GM21381 (cell line): ENCODE measurements at regions not wholly inside any gene's neighbourhood (a gene's known extent, or its start where the extent isn't known, plus 50 kb on each side); places are given as distances from the start of the nearest gene placed in this dataset.
"Not testable (repeated sequence)": the region's sequence is repeated elsewhere in the genome, so short reads cannot be mapped to it uniquely, and the experiment has no call there.

ENCODE experiments used
- ATAC-seq: cut with Tn5 transposase; IDR thresholded peaks from one replicate; pipeline ENCODE4 v1.9.1; 2021; ENCODE audit warnings: mild to moderate bottlenecking, moderate library complexity; ENCODE audit not compliant: unreplicated experiment

DNA sequence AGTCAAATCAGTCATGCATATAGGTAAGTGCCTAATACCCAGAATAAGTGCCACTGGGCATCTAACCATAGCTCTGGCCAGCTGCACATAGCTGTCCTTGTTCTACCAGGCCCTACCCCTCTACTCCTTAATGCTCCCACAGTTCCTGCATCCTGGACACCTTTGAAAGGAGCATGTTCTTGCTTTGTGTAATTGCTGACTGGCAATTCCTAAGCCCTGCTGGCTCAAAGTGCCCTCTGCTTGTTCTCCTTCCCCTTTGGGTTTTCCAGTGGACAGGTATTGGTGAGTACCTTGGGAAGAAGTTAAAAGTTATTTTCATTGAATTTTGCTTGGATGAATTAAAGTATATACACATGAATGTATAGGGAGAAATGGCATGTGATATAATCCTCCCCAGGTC, 516.4 kb downstream of the ETNK1 start:
- no peak for ATAC-seq

DNA sequence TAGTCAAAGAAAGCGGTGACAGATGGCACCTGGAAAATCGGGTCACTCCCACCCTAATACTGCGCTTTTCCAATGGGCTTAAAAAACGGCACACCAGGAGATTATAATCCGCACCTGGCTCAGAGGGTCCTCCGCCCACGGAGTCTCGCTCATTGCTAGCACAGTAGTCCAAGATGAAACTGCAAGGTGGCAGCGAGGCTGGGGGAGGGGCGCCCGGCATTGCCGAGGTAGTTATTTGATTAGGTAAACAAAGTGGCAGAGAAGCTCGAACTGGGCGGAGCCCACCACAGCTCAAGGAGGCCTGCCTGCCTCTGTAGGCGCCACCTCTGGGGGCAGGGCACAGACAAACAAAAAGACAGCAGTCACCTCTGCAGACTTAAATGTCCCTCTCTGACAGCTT, 521.1 kb downstream of the ETNK1 start:
- not testable (repeated sequence) for ATAC-seq

DNA sequence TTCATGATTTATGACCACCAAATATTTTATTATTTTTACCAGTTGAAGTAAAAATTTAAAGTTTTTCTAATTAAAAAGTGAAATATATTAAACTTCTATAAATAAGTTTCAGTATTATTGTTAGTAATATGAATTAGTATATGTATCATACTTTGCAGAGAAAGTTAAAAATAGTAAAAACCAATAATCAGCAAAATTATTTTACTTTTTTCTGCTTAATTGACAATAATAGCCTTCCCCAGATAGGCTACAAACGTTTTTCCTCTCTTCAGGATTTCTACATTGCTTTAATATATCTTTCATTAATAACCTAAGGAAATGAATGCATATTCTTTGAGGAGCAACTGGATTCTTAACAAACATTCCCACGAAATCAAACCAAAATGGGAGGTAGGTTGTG, 543.5 kb downstream of the ETNK1 start:
- ATAC-seq = no peak

DNA sequence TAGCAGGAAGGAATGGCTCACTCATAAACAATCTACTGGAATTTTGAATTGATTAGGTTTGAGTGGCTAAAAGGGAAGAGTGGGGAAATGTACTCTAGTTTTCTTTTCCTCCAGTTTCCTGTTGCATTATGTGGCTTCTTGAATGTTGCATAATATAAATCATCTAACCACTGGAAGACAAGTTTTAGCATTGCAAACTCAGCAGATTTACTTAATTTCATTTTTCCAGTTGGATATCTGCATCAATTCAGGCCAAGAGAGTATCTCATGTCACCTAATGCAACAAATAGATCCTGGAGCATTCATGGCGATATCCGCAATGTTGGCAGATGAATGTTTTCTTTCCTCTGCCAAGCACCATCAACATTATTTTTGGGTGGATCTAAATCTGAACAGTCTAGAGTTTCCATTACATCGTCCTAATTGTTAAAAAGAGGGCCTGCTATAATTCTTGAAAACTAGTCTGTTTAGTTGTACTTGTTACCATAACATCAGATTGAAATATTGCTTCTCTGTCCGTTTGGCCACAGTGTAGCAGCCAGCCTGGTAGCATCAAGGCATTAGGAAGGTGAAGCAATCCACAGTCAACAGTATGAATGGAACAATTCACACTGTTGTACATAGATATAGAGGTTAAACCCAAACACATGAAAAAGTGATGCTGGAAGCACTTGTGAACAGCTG, 544.2 kb downstream of the ETNK1 start:
- no peak for ATAC-seq

DNA sequence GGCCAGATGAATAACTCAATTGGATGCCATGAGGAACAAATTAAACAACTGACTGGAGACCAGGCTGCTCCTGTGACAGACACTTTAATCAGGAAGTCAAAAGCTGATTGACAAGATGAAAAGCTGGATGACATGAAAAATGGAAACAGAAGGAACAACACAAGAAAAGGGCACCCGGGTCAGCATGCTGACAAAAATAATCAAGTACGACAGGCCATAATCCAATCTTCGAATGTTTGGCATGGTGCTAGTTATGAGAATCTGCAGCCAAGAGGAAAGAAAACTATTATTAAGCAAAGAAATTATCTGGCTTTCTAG, 544.7 kb downstream of the ETNK1 start:
- ATAC-seq = no peak

DNA sequence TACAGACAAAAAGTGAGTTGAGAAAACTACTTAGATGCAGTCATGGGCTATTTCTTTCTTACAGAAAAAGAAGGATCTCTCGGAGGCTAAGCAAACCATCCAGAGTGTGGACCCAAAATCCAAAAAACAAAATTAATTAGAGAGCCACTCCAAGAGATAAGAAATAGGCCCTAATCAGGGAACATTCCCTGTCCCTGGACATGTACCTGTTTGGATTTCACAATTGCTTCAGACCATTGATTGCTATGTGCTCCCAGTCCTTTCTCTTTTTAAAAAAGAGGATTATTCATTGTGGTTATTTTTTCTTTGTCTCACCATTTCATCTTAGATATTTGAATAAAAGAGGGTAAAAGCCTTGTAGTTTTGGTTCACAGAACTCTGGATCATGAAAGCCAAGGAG, 549.9 kb downstream of the ETNK1 start:
- ATAC-seq = no peak

DNA sequence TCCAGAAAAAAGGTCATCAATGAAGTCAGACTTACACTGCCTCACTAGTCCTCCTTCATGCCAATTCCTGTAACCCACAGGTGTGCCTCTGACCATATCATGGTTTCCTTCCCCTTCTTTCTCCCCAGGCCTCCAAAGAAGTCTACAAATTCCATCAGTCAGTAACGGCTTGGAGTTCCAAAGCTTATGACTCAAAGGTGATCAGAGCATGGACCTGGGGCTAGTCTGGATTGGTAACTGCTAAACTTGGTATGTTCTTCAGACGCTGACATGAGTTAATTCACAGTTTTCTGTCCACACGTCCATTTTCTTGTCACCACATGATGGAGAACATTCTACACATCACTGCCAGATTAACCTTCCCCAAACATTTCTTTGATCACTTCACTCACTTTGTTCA, 560.4 kb downstream of the ETNK1 start:
- no peak for ATAC-seq

DNA sequence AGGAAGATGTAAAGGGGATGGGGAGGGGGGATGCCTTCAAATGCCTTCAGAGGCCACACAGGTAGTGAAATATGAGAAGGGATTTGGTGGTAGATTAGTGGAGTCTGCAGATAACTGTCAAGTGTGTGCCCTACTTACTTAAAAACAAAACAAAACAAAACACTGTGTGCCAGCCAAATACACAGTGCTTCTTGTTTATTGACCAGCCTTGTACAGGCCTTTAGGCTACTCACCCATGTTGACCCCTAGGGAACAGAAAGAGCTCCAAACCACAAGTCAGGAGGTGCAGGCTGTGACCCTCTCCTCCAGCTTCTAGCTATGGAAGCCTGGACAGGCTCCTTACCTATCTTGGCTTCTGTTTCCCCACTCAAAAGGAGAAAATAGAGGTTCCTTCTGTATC, 562.0 kb downstream of the ETNK1 start:
- ATAC-seq = no peak

DNA sequence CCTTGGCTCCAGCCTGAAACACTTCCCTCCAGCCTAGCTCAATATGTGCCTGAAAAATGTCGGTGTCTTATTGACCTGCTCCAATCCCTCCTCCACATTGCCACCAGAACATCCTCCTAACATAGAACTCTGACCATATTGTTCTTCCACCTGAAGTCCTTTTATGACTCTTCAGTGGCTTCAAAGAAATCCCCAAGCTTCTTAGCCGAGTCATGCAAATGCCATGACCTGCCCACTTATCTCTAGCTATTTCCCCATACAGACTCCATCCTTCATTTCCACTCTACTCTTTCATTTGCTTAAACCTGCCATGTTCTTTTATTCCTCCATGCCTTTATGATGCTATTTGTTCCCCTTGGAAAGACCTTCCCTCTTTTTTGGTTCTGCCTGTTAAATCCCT, 568.6 kb downstream of the ETNK1 start:
- no peak for ATAC-seq

DNA sequence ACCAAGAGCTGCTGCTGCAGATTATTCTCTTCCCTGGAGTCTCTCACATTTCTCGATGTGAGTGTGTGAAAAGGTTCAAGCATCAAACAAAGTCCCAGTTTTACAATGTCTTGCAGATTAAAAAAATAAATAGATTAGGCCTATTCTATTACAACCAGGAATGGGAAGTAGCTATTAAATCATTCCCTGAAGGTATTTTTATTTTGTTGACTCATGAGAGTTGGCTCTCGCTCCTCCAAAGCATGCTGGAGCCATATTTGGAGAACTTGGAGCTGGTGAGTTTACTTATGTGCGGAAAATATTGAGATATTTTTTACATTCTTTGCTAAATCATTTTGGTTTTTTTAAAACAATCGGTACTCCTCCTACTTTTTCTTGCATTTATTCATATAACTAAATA, 572.3 kb downstream of the ETNK1 start:
- ATAC-seq = no peak

DNA sequence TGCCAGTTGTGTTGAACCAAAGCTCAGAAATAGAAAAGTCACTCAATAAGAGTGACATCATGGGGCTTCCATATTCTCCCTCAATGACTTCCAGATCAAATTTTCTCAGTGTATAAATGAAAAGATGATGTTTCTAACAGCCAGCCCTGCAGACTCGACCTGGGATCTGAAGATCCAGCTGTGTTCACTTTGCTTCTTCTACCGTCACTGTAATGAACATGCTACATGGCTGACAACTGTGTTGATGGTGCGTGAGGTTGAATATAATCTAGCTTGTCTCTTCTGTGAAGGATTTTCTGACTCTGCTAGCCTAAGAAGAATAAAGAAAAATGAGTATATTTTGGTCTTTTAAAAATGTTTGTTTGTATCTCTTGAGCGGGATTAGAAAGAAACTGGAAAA, 577.8 kb downstream of the ETNK1 start:
- ATAC-seq = no peak

DNA sequence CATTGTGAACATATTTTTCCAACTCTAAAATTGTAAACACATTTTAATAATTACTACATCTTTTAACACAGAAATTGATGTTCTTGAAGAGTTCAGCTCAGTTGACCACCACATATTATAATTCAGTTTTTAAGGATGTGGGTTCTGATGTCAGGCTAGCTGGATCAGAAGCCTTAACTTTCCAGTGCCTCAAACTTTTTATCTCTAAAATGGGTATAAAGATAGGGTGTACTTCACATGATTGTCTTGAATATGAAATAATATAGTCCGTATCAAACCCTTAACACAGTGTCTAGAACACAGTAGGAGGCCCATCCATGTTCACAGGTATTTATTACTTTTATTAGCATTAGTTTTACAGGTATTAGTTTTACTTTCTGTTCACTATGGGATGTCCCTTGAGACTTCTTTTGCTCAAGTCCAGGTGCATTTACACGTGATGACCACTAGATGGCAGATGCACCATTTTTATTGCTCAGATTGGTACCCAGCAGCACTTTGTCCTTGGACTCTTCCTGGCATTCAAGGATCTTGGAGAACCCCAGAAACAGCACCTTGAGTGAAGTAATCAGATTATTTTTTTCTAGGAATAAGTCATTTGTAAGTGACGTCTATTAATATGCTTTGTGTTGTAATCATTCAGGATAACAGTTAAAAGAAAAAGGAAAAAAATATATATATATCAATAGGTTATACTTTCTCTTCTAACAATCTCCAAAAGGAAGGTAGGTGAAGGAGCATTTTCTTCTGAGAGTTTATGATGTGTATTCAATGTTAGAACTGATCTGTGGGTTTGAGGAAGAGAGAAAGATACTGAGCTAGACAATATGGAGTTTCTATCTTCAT, 580.2 kb downstream of the ETNK1 start:
- ATAC-seq = peak; percentile 77

DNA sequence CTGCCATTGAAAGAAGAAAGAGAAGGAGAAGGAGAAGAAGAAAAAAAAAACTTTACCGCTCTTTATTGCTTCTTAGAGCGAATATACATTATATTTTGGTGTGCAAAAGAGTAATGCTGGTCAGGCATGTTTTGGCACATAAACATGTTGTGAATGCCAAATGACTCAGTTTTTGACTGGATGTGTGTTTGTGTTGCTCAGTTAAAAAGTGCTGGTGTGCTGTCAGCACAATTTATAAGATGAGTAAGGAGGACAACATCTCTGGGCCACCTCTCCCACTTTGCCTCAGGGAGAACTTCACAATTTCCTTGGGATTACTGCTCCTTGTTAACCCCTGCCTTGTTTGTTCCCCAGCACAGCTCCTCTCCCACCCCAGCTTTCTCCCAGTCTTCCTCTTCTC, 584.8 kb downstream of the ETNK1 start:
- ATAC-seq = no peak

DNA sequence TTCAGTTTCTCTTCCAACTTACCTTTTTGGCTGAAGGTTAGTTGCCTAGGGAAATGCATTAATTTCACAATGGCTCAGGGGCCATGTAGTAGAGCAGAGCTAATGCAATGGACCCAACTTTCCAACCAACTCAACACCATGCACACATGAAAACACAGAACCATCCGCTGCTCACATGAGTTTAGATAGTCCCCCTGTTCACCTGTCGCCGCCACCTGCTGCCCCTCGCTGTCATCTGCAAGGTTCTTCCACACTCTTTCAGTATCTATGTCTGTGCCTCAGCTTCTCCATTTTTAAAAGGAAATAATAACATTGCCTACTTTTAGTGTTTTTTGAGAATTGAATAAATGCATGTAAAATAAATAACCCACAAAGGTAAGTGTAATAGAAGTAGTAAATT, 585.6 kb downstream of the ETNK1 start:
- no peak for ATAC-seq

DNA sequence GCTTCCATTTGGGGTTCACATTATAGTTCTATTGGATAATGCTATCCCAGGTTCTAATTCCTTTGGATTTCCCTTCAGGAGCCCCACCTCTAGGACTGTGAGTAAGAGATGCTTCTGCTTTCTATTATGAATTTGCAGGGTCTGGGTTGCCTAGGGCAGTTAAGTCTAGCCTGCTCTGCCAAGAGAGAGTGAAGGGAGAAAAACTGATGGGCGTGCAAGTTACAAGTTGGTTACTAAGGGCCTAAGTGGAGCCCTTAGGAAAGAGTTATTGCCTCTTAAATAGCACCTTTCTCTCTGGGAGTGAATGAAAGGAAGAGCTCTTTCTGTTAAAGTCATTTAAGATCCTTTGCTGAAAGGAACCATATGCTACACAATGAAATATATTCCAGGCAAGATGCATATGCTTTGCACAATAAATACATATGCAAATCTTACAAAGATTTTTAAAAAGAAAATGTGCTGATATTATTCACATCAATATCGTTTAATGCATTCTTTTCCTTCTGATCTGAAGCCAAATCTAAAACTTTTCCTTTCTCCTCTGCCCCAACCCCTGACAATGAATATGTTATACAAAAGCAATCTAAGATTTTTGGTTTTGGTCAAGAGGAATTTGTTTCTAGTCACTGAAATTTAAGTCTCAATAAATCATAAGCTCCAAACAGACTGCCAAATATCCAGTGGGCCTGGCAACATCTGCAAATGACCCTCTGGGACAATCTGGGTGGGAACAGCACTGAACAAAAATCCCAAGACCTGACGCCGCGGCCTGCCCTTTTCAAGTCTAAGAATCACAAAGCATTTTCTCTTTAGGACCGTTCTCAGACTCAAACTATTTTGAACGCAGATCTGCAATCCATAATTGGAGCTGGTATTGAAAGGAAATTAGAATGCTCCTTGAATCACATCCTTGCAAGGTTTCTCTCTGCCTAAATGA, 586.7 kb downstream of the ETNK1 start:
- no peak for ATAC-seq

DNA sequence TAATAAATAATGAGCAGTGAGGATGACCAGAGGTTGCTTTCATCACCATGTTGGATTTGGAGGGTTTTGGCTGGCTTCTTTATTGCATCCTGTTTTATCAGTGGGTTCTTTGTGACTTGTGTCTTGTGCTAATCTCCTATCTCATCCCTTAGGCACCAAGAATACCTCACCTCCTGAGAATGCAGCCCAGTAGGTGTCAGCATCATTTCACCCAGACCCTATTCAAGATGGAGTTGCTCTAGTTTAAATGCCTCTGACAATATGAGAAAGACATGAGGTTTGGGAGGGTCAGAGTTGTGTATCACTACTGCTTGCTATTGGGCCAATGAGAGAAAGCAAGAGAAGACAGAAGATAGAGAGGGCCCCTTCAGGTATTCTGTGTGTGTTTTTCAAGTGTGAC, 592.2 kb downstream of the ETNK1 start:
- ATAC-seq = no peak

DNA sequence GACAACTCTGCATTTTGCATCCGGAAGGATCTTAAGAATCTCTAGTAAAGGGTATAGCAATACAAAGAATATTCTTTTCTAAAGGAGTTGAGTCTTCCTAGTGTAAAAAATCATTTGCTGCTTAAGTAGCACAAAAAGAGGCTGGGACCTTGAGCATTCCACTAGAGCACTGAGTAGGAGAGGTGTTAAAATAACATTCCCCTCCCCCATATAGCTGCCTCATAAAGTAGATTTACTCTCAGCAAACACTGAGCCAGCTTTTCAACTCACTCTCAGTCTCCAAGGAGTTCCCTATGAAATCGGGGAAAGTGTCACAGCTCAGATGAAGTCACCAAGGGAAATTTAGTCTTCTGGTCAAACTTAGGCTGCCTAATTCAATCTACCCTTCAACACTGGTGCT, 592.7 kb downstream of the ETNK1 start:
- ATAC-seq = no peak

DNA sequence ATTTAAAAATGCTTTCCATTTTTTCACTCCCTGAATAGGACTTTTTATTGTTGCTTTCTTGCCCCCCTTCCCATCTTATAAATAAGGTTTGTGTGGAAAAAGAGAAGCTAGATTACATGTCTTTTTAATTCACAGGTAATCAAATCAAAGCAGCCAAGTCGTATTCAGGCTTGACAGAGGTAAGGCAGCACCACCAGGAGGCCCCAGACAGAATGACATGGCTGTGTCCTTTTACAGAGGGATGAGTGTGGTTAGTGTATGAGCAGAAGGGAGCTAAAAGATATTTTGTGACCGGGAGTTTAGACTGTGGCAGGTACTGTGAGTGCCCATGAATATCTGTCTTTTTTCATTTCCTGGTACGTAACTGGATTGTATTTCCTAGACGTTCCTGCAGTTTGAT, 596.1 kb downstream of the ETNK1 start:
- ATAC-seq = no peak

DNA sequence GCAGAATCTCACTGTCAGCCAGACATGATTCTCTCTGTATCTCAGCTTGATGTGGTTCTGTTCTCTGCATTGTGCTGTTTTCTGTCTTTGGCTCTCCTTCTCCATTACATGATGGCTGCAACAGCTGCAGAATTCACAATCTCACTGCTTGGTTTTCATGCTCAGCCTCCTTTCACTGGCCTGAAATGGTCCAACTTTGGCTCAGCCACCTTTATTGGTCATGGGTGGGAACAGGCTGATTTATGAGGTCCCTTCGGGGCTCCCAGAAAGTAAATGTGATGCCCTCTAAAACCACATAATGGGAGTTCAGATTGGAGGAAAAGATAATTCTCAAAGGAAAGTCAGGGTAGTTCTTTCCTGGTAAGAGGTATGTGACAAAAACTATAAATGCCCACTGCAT, 597.0 kb downstream of the ETNK1 start:
- ATAC-seq = no peak

DNA sequence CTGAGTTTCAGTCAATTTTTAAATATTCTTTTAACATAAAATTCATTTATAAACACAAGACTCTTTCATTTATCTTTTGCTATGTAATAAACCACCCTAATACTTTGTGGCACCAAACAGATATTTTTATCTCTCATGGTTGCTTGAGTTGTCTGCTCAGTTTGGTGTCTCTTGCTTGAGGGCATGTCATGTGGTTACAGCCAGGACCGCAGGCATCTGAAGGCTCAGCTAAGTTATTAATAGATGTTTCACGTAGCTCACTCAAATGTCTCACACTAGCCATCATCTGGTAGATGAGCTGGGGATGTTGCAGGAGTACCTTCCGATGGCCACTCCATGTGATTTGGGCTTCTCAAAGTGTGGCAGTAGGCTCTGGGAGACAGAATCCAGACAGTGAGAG, 597.8 kb downstream of the ETNK1 start:
- no peak for ATAC-seq

DNA sequence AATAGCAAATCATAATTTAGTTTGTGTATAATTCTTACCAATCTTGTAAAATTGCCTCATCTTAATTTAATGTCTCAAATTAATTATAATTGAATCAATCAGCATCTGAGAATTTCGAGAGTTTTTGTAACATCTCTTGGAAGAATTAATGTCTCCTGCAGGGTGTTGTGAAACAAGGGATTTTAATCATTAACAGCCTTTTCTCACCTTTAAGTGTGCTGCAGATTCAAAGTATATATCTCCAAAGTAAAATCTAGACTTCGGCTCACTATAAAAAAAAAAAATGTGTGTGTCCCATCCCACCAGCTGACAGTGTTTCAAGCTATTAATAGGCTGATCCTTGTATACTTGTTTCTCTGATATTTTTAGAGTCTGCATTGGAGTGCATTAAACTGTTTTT, 603.1 kb downstream of the ETNK1 start:
- no peak for ATAC-seq

DNA sequence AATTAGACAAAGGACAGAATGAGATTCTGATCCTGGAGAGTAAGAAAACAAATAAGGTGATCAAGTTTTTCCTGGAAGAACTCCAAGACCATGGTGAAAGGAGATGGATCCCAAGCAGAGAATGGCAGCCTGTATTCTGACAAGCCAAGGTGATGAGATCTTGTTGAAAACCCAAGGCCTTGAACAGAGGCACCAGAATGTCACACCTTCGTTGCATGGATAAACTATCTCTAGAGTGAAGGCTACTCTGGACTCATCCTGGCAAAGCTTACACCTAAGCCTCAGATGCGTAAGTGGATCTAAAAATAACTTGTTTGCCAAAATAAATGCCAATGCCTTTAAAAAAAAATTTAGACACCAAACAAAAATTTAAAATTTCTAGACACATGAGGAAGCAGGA, 605.9 kb downstream of the ETNK1 start:
- ATAC-seq = no peak
